Natural killer cell (primary cell): ENCODE measurements at regions not wholly inside any gene's neighbourhood (a gene's known extent, or its start where the extent isn't known, plus 50 kb on each side); places are given as distances from the start of the nearest gene placed in this dataset.
"Not testable (repeated sequence)": the region's sequence is repeated elsewhere in the genome, so short reads cannot be mapped to it uniquely, and the experiment has no call there.

ENCODE experiments used
- ATAC-seq, 3 donors: fragments of 150-1000 bp in 2 of 3; fragments of 200-7000 bp in 1 of 3; cut with Tn5 transposase; 1 replicate in 1 of 3; 2 replicates in 2 of 3; pipeline ENCODE4 v1.10.0; 2021; ENCODE audit warnings: mild to moderate bottlenecking in 2 of 3, moderate library complexity in 2 of 3
- DNase-seq, 2 donors: peaks; one replicate each; pipeline versions ENCODE4 v3.0.0 to v3.0.0-alpha.2; 2013 to 2021; ENCODE audit warnings: mixed read lengths in 1 of 2
- H3K27ac ChIP-seq: one replicate; pipeline ENCODE4 v1.5.1; 2013; ENCODE audit warnings: mild to moderate bottlenecking, low read length
- H3K27me3 ChIP-seq: one replicate; pipeline ENCODE4 v1.6.1; 2013; ENCODE audit warnings: low read length; ENCODE audit not compliant: control insufficient read depth, insufficient read depth
- H3K36me3 ChIP-seq: one replicate; pipeline ENCODE4 v1.6.1; 2013; ENCODE audit warnings: low read length; ENCODE audit not compliant: control insufficient read depth, insufficient read depth
- H3K4me1 ChIP-seq: one replicate; pipeline ENCODE4 v1.6.1; 2013; ENCODE audit warnings: low read length; ENCODE audit not compliant: control insufficient read depth, insufficient read depth
- H3K4me3 ChIP-seq: one replicate; pipeline ENCODE4 v1.5.1; 2013; ENCODE audit warnings: low read length
- H3K9me3 ChIP-seq: one replicate; pipeline ENCODE4 v1.6.1; 2013; ENCODE audit warnings: low read length; ENCODE audit not compliant: control insufficient read depth, insufficient read depth
- H3K27ac Mint-ChIP-seq, 2 donors: one replicate each; pipeline ENCODE4 v1.8.0; 2022; ENCODE audit warnings: mild to moderate bottlenecking in 2 of 2, mixed read lengths in 2 of 2, moderate library complexity in 1 of 2
- H3K27me3 Mint-ChIP-seq, 2 donors: one replicate each; pipeline ENCODE4 v1.8.0; 2022; ENCODE audit warnings: low read depth in 2 of 2, mixed read lengths in 2 of 2
- H3K36me3 Mint-ChIP-seq: one replicate; pipeline ENCODE4 v1.8.0; 2022; ENCODE audit warnings: mixed read lengths
- H3K4me1 Mint-ChIP-seq, 2 donors: one replicate each; pipeline ENCODE4 v1.8.0; 2022; ENCODE audit warnings: mixed read lengths in 2 of 2
- H3K4me3 Mint-ChIP-seq: one replicate; pipeline ENCODE4 v1.8.0; 2022; ENCODE audit warnings: mild to moderate bottlenecking, moderate library complexity, mixed read lengths
- H3K9me3 Mint-ChIP-seq, 2 donors: one replicate each; pipeline ENCODE4 v1.8.0; 2022; ENCODE audit warnings: mixed read lengths in 2 of 2
- CTCF ChIP-seq: fragments of 200-600 bp; IDR thresholded peaks from one replicate; pipeline ENCODE4 v1.8.0; 2022; ENCODE audit warnings: antibody characterized with exemption
- WGBS: methylation state at CpG from one replicate; pipeline ENCODE4 v1.1.7; 2013; ENCODE audit warnings: missing lambda C conversion rate; ENCODE audit not compliant: insufficient coverage; 5-methylcytosine and 5-hydroxymethylcytosine counted together
- intact Hi-C: fragments of 100-400 bp; cut with micrococcal nuclease; formaldehyde crosslinking; loops from one replicate; pipeline ENCODE4 v1.14.2; 2022

- H3K36me3 Mint-ChIP-seq = no peaks in the 10 kb centered on the region
Observed at GRCh38 chr21:28482657-28483056, 510.0 kb downstream of the LTN1 start.

GRCh38 chr21:28480470-28480869 is 512.2 kb downstream of the LTN1 start:
- Mint-ChIP-seq H3K9me3 (no peaks in the 10 kb centered on the region), H3K4me1 (no peaks in the 10 kb centered on the region), H3K4me3 (no peak overlapping the region), H3K36me3 (no peaks in the 10 kb centered on the region), H3K27me3 (no peaks in the 10 kb centered on the region), H3K27ac (no peak overlapping the region)
- H3K4me3 ChIP-seq = no peak overlapping the region
- no peak for ATAC-seq
- DNase-seq = no peak
- no peaks in the 10 kb centered on the region for H3K4me1 ChIP-seq
- H3K27me3 ChIP-seq = no peaks in the 10 kb centered on the region
- no peaks in the 10 kb centered on the region for H3K36me3 ChIP-seq
- intact Hi-C loops = no loop called here
- H3K27ac ChIP-seq = no peak overlapping the region
- no peaks in the 10 kb centered on the region for H3K9me3 ChIP-seq
- 75% methylated on average over 5 of the region's 5 CpGs for WGBS
- no peak for TF ChIP-seq CTCF

More at GRCh38 chr21:28482657-28483056, 510.0 kb downstream of the LTN1 start:
- Mint-ChIP-seq H3K4me3 (no peak overlapping the region), H3K27ac (no peak overlapping the region), H3K9me3 (no peaks in the 10 kb centered on the region), H3K4me1 (no peaks in the 10 kb centered on the region), H3K27me3 (no peaks in the 10 kb centered on the region)
- H3K4me3 ChIP-seq = no peak overlapping the region
- WGBS = 86% methylated on average over 4 of the region's 4 CpGs
- no peaks in the 10 kb centered on the region for H3K9me3 ChIP-seq
- intact Hi-C loops = no loop called here
- H3K27ac ChIP-seq = no peak overlapping the region
- H3K27me3 ChIP-seq = no peaks in the 10 kb centered on the region
- no peaks in the 10 kb centered on the region for H3K4me1 ChIP-seq
- DNase-seq (no peak), ATAC-seq (no peak)
- H3K36me3 ChIP-seq = no peaks in the 10 kb centered on the region
- TF ChIP-seq CTCF = no peak

GRCh38 chr21:28473530-28474220 is 519.0 kb downstream of the LTN1 start:
- Mint-ChIP-seq H3K36me3 (no peaks in the 10 kb centered on the region), H3K4me3 (no peak overlapping the region), H3K4me1 (no peaks in the 10 kb centered on the region), H3K27ac (no peak overlapping the region), H3K9me3 (no peaks in the 10 kb centered on the region), H3K27me3 (peaks cover 0 to 9% of the 10 kb centered on the region in 2 donors)
- H3K27me3 ChIP-seq = no peaks in the 10 kb centered on the region
- no peaks in the 10 kb centered on the region for H3K9me3 ChIP-seq
- DNase-seq (no peak), ATAC-seq (peak in 1 of 3 donors; percentile 30)
- H3K4me1 ChIP-seq = no peaks in the 10 kb centered on the region
- 78% methylated on average over 1 of the region's 2 CpGs for WGBS
- H3K4me3 ChIP-seq = no peak overlapping the region
- no peaks in the 10 kb centered on the region for H3K36me3 ChIP-seq
- H3K27ac ChIP-seq = no peak overlapping the region
- intact Hi-C loops = no loop called here
- no peak for TF ChIP-seq CTCF

GRCh38 chr21:28472543-28472942 is 520.1 kb downstream of the LTN1 start:
- H3K4me1 ChIP-seq, H3K36me3 Mint-ChIP-seq, H3K27ac Mint-ChIP-seq, H3K27ac ChIP-seq, H3K9me3 Mint-ChIP-seq, H3K9me3 ChIP-seq, H3K36me3 ChIP-seq, intact Hi-C loops, ATAC-seq, H3K4me3 Mint-ChIP-seq, DNase-seq, H3K27me3 ChIP-seq, H3K4me1 Mint-ChIP-seq, H3K4me3 ChIP-seq, H3K27me3 Mint-ChIP-seq: not testable (repeated sequence)
- no CpG with 5 or more reads among the region's 2 CpGs for WGBS
